HCT116 (cell line): ENCODE measurements at regions not wholly inside any gene's neighbourhood (a gene's known extent, or its start where the extent isn't known, plus 50 kb on each side); places are given as distances from the start of the nearest gene placed in this dataset.

ENCODE experiments used
- ATAC-seq: fragments of 200-7000 bp; cut with Tn5 transposase; 2 replicates; pipeline ENCODE4 v1.9.1; 2020; ENCODE audit warnings: mild to moderate bottlenecking, moderate library complexity
- BruUV-seq: library from RNA; stranded (reverse); fragments of 400-500 nt; replicated peaks from 2 replicates; lab custom pipeline; 2021; lab: Mats Ljungman, UMichigan
- CTCF ChIA-PET: fragments of 300-600 bp; sonication (Branson Sonifier 250); formaldehyde crosslinking; loops from one replicate; lab custom pipeline; 2021; ENCODE audit warnings: antibody characterized with exemption; lab: Charles Lee
- POLR2A ChIA-PET: fragments of 300-600, 350-600 bp; sonication (Branson Sonifier 250); formaldehyde crosslinking; loops from one replicate; lab custom pipeline; 2021; ENCODE audit warnings: antibody characterized with exemption; lab: Charles Lee
- RAD21 ChIA-PET, 2 experiments: fragments of 300-600 bp; sonication (Branson Sonifier 250); formaldehyde crosslinking; loops; one replicate each; lab custom pipeline; 2023; ENCODE audit warnings: low total read pairs in 2 of 2; ENCODE audit not compliant: uncharacterized antibody in 2 of 2, unreplicated experiment in 2 of 2, low non-redundant PET in 1 of 2; lab: Charles Lee
- DNase-seq: peaks from one replicate; pipeline ENCODE4 v3.0.0-alpha.2; 2010; ENCODE audit warnings: low read depth, low spot score
- H2AFZ ChIP-seq: fragments of 200-600 bp; shearing (Covaris generic), sonication (generic); 2 replicates; pipeline ENCODE4 v1.6.1; 2017; ENCODE audit warnings: low read depth, mixed run types, mixed read lengths, antibody characterized with exemption, low read length; ENCODE audit not compliant: poor library complexity, severe bottlenecking
- H3K27ac ChIP-seq: 2 replicates; pipeline ENCODE4 v1.5.1; 2012; ENCODE audit warnings: low read depth, low read length
- H3K27me3 ChIP-seq: fragments of 200-600 bp; sonication (generic); 2 replicates; pipeline ENCODE4 v1.6.1; 2016; ENCODE audit warnings: mixed run types, low read length, mixed read lengths; ENCODE audit not compliant: insufficient read depth
- H3K36me3 ChIP-seq, 2 experiments: fragments of 200-500 bp in 1 of 2; fragments of 200-600 bp in 1 of 2; sonication (Bioruptor generic) in 1 of 2; sonication (generic) in 1 of 2; 2 replicates each; pipeline versions ENCODE4 v1.5.1 to v1.6.1; 2014 to 2016; ENCODE audit warnings: low read length in 2 of 2, inconsistent platforms in 1 of 2, mixed read lengths in 1 of 2, mixed run types in 1 of 2; ENCODE audit not compliant: insufficient read depth in 2 of 2, control insufficient read depth in 1 of 2
- H3K4me1 ChIP-seq, 2 experiments: fragments of 200-600 bp in 1 of 2; sonication (generic) in 1 of 2; 2 replicates each; pipeline versions ENCODE4 v1.5.1 to v1.6.1; 2012 to 2017; ENCODE audit warnings: low read length in 2 of 2, inconsistent platforms in 1 of 2, mild to moderate bottlenecking in 1 of 2, mixed read lengths in 1 of 2, mixed run types in 1 of 2, moderate library complexity in 1 of 2; ENCODE audit not compliant: insufficient read depth in 2 of 2, control insufficient read depth in 1 of 2
- H3K4me2 ChIP-seq: fragments of 200-600 bp; sonication (generic); 2 replicates; pipeline ENCODE4 v1.6.1; 2017; ENCODE audit warnings: mixed run types, low read length, mixed read lengths
- H3K4me3 ChIP-seq, 2 experiments: fragments of 200-600 bp in 1 of 2; sonication (generic) in 1 of 2; replicated peaks in 1 of 2; 2 replicates each; pipeline ENCODE4 v1.5.1; 2011 to 2016; ENCODE audit warnings: low read length in 2 of 2, control low read depth in 1 of 2, low read depth in 1 of 2, mild to moderate bottlenecking in 1 of 2, mixed read lengths in 1 of 2, mixed run types in 1 of 2
- H3K79me2 ChIP-seq: fragments of 200-600 bp; sonication (generic); 2 replicates; pipeline ENCODE4 v1.6.1; 2017; ENCODE audit warnings: mild to moderate bottlenecking, mixed run types, low read length, moderate library complexity, mixed read lengths; ENCODE audit not compliant: insufficient read depth
- H3K9ac ChIP-seq: fragments of 200-600 bp; sonication (generic); 2 replicates; pipeline ENCODE4 v1.6.1; 2016; ENCODE audit warnings: low read length, mixed read lengths
- H3K9me2 ChIP-seq: fragments of 200-600 bp; sonication (generic), shearing (Covaris generic); 2 replicates; pipeline ENCODE4 v1.6.1; 2017; ENCODE audit warnings: mixed run types, mild to moderate bottlenecking, moderate library complexity; ENCODE audit not compliant: insufficient read depth
- H3K9me3 ChIP-seq, 2 experiments: fragments of 200-500 bp in 1 of 2; fragments of 200-600 bp in 1 of 2; sonication (Bioruptor generic) in 1 of 2; sonication (generic) in 1 of 2; 2 replicates each; pipeline ENCODE4 v1.6.1; 2014 to 2017; ENCODE audit warnings: low read length in 2 of 2, mixed read lengths in 2 of 2, inconsistent platforms in 1 of 2, low read depth in 1 of 2, mild to moderate bottlenecking in 1 of 2, mixed run types in 1 of 2, moderate library complexity in 1 of 2; ENCODE audit not compliant: control insufficient read depth in 1 of 2, insufficient read depth in 1 of 2
- H4K20me1 ChIP-seq: fragments of 200-600 bp; sonication (generic), shearing (Covaris generic); 2 replicates; pipeline ENCODE4 v1.6.1; 2017; ENCODE audit warnings: mixed run types, mild to moderate bottlenecking, moderate library complexity; ENCODE audit not compliant: insufficient read depth
- CEBPB ChIP-seq: IDR thresholded peaks from 2 replicates; pipeline ENCODE4 v1.6.1; 2012; ENCODE audit warnings: low read depth
- ELF1 ChIP-seq: IDR thresholded peaks from 2 replicates; pipeline ENCODE4 v1.6.1; 2012; ENCODE audit warnings: low read depth, borderline replicate concordance
- FOSL1 ChIP-seq: IDR thresholded peaks from 2 replicates; pipeline ENCODE4 v1.6.1; 2012; ENCODE audit warnings: low read depth
- MAX ChIP-seq: IDR thresholded peaks from 2 replicates; pipeline ENCODE4 v1.6.1; 2012
- SIN3A ChIP-seq: IDR thresholded peaks from 2 replicates; pipeline ENCODE4 v1.6.1; 2012; ENCODE audit warnings: low read depth
- TCF7L2 ChIP-seq: IDR thresholded peaks from 2 replicates; pipeline ENCODE4 v1.7.0; 2011; ENCODE audit warnings: borderline replicate concordance, inconsistent platforms; ENCODE audit not compliant: insufficient read depth, insufficient read length; ENCODE audit errors: extremely low read depth
- ZBTB33 ChIP-seq: IDR thresholded peaks from 2 replicates; pipeline ENCODE4 v1.6.1; 2011; ENCODE audit warnings: mild to moderate bottlenecking, low read length, moderate library complexity; ENCODE audit not compliant: insufficient replicate concordance; ENCODE audit errors: extremely low read depth
- ZNF274 ChIP-seq: fragments of 200-500 bp; sonication (Bioruptor generic); IDR thresholded peaks from 2 replicates; pipeline ENCODE4 v1.6.1; 2014; ENCODE audit warnings: mild to moderate bottlenecking, low read depth, low read length, inconsistent platforms
- intact Hi-C: fragments of 100-400 bp; cut with micrococcal nuclease; formaldehyde crosslinking; loops from 2 replicates; pipeline ENCODE4 v1.10.0; 2022
- TF ChIP-seq, protein P1 (sequence below): IDR thresholded peaks from 2 replicates; pipeline ENCODE4 v1.6.1; 2012; ENCODE audit warnings: low read depth

DNA sequence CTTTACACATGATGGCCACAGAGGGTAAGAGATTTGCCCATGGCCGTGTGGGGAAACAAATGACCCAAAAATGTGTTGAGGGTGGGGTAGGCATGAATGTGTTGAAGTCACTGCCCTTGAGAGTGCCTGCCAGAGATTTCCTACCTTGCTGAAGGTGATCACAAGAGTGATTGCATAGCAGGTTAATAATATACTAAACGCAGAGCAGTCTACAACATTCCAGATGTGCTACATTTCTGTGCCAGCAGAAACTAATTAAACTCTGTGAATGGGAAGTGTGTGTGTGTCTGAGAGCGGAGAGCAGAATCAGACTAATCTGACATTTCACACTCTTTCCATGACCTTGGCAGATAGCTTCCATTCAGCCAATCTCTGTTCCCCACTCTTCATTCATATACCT is 93.3 kb upstream of the CD53 start:
- no peaks in the 10 kb centered on the region for H4K20me1 ChIP-seq
- H3K9me3 ChIP-seq, result no peaks in the 10 kb centered on the region
- no peak overlapping the region for H3K27ac ChIP-seq
- no TSS peak for BruUV-seq
- no peaks in the 10 kb centered on the region for H3K79me2 ChIP-seq
- ChIA-PET POLR2A (no interaction called here), RAD21 (no interaction called here), CTCF (interaction anchor here (1.9 to 6.7 kb wide), 4 partner anchors 13 to 255 kb away, joined by 6 to 52 read pairs (median 32); no protein-coding TSS in a partner anchor)
- H3K9ac ChIP-seq, result no peak overlapping the region
- TF ChIP-seq CEBPB (no peak), ZBTB33 (no peak), SIN3A (no peak), FOSL1 (no peak), ELF1 (no peak), TCF7L2 (no peak)
- peaks cover 0 to 4% of the 10 kb centered on the region in 2 experiments; a peak in 1 of 4 replicates for H3K4me1 ChIP-seq
- ATAC-seq (no peak), DNase-seq (no peak)
- no peak overlapping the region for H3K4me3 ChIP-seq
- no peak overlapping the region for H3K4me2 ChIP-seq
- no peaks in the 10 kb centered on the region for H3K36me3 ChIP-seq
- intact Hi-C loops, result loop anchor here (2.0 kb wide), 1 partner anchor 51 kb away; no protein-coding TSS in a partner anchor
- no peak overlapping the region for H2AFZ ChIP-seq
- H3K27me3 ChIP-seq, result peaks cover 42% of the 10 kb centered on the region
- no peaks in the 10 kb centered on the region for H3K9me2 ChIP-seq

GRCh38 chr1:110778821-110779220 is 94.1 kb upstream of the CD53 start:
- Histone ChIP-seq H3K79me2 (no peaks in the 10 kb centered on the region), H3K9me3 (no peaks in the 10 kb centered on the region)
- CTCF ChIA-PET, result interaction anchor here (6.7 kb wide), 1 partner anchor 13 kb away, joined by 52 read pairs; no protein-coding TSS in a partner anchor

More at GRCh38 chr1:110778821-110779220, 94.1 kb upstream of the CD53 start:
- no peak overlapping the region for H3K27ac ChIP-seq
- RAD21 ChIA-PET, result no interaction called here
- no peak overlapping the region for H3K9ac ChIP-seq
- no peak overlapping the region for H3K4me2 ChIP-seq
- no peak for ATAC-seq
- POLR2A ChIA-PET, result interaction anchor here (0.7 kb wide), 1 partner anchor 214 kb away, joined by 3 read pairs; no protein-coding TSS in a partner anchor
- H3K9me2 ChIP-seq, result no peaks in the 10 kb centered on the region
- BruUV-seq, result no TSS peak
- H3K27me3 ChIP-seq, result peaks cover 47% of the 10 kb centered on the region
- DNase-seq, result no peak
- intact Hi-C loops, result no loop called here
- H4K20me1 ChIP-seq, result no peaks in the 10 kb centered on the region
- no peak overlapping the region for H2AFZ ChIP-seq
- H3K4me1 ChIP-seq, result peaks cover 0 to 4% of the 10 kb centered on the region in 2 experiments; a peak in 1 of 4 replicates
- no peak for TF ChIP-seq ZBTB33
- TF ChIP-seq MAX, result no peak
- no peak for TF ChIP-seq ZNF274
- TF ChIP-seq, protein P1, sequence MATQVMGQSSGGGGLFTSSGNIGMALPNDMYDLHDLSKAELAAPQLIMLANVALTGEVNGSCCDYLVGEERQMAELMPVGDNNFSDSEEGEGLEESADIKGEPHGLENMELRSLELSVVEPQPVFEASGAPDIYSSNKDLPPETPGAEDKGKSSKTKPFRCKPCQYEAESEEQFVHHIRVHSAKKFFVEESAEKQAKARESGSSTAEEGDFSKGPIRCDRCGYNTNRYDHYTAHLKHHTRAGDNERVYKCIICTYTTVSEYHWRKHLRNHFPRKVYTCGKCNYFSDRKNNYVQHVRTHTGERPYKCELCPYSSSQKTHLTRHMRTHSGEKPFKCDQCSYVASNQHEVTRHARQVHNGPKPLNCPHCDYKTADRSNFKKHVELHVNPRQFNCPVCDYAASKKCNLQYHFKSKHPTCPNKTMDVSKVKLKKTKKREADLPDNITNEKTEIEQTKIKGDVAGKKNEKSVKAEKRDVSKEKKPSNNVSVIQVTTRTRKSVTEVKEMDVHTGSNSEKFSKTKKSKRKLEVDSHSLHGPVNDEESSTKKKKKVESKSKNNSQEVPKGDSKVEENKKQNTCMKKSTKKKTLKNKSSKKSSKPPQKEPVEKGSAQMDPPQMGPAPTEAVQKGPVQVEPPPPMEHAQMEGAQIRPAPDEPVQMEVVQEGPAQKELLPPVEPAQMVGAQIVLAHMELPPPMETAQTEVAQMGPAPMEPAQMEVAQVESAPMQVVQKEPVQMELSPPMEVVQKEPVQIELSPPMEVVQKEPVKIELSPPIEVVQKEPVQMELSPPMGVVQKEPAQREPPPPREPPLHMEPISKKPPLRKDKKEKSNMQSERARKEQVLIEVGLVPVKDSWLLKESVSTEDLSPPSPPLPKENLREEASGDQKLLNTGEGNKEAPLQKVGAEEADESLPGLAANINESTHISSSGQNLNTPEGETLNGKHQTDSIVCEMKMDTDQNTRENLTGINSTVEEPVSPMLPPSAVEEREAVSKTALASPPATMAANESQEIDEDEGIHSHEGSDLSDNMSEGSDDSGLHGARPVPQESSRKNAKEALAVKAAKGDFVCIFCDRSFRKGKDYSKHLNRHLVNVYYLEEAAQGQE, result no peak
- TF ChIP-seq, all 23 proteins: peak for 0
- Histone ChIP-seq H3K4me3 (no peak overlapping the region), H3K36me3 (no peaks in the 10 kb centered on the region)
